Caco-2 (cell line): ENCODE measurements at regions not wholly inside any gene's neighbourhood (a gene's known extent, or its start where the extent isn't known, plus 50 kb on each side); places are given as distances from the start of the nearest gene placed in this dataset.

ENCODE experiments used
- BruUV-seq: library from RNA; stranded (reverse); fragments of 400-500 nt; replicated peaks from 2 replicates; lab custom pipeline; 2021; lab: Mats Ljungman, UMichigan
- CTCF ChIA-PET: fragments of 300-600 bp; sonication (Branson Sonifier 250); formaldehyde crosslinking; loops from one replicate; lab custom pipeline; 2022; ENCODE audit warnings: antibody characterized with exemption; lab: Charles Lee
- POLR2A ChIA-PET: fragments of 300-600 bp; sonication (Branson Sonifier 250); formaldehyde crosslinking; loops from one replicate; lab custom pipeline; 2022; ENCODE audit warnings: antibody characterized with exemption; lab: Charles Lee
- DNase-seq, 2 experiments: peaks; one replicate each; pipeline versions ENCODE4 v3.0.0 to v3.0.0-alpha.2; 2020 to 2022
- H3K27me3 ChIP-seq: replicated peaks from 2 replicates; pipeline ENCODE4 v1.6.0; 2011; ENCODE audit warnings: low read length; ENCODE audit not compliant: control insufficient read depth, insufficient read depth
- H3K36me3 ChIP-seq: 2 replicates; pipeline ENCODE4 v1.5.1; 2011; ENCODE audit warnings: low read length; ENCODE audit not compliant: control insufficient read depth, insufficient read depth
- H3K4me1 ChIP-seq: fragments of 250-450 bp; sonication (Bioruptor Pico); 2 replicates; pipeline ENCODE4 v1.5.1; 2020; ENCODE audit warnings: mild to moderate bottlenecking
- H3K4me3 ChIP-seq: 2 replicates; pipeline ENCODE4 v1.5.1; 2011; ENCODE audit warnings: low read depth, mild to moderate bottlenecking, control low read depth, low read length
- H3K9me3 ChIP-seq: fragments of 250-450 bp; sonication (Bioruptor Pico); 2 replicates; pipeline ENCODE4 v1.5.1; 2020; ENCODE audit warnings: mild to moderate bottlenecking, moderate library complexity
- H3K27ac Mint-ChIP-seq: one replicate; pipeline ENCODE4 v1.8.0; 2022; ENCODE audit warnings: mixed read lengths; ENCODE audit not compliant: unreplicated experiment
- H3K27me3 Mint-ChIP-seq: one replicate; pipeline ENCODE4 v1.8.0; 2022; ENCODE audit warnings: mixed read lengths; ENCODE audit not compliant: insufficient read depth, unreplicated experiment
- H3K36me3 Mint-ChIP-seq: one replicate; pipeline ENCODE4 v1.8.0; 2022; ENCODE audit warnings: mild to moderate bottlenecking, mixed read lengths; ENCODE audit not compliant: insufficient read depth, unreplicated experiment
- H3K4me1 Mint-ChIP-seq: one replicate; pipeline ENCODE4 v1.8.0; 2022; ENCODE audit warnings: low read depth, mixed read lengths; ENCODE audit not compliant: unreplicated experiment
- H3K4me3 Mint-ChIP-seq: one replicate; pipeline ENCODE4 v1.8.0; 2022; ENCODE audit warnings: mild to moderate bottlenecking, moderate library complexity, mixed read lengths; ENCODE audit not compliant: unreplicated experiment
- H3K9me3 Mint-ChIP-seq: one replicate; pipeline ENCODE4 v1.8.0; 2022; ENCODE audit warnings: mixed read lengths; ENCODE audit not compliant: unreplicated experiment
- intact Hi-C: fragments of 100-400 bp; cut with micrococcal nuclease; formaldehyde crosslinking; loops from one replicate; pipeline ENCODE4 v1.10.0; 2022; ENCODE audit not compliant: unreplicated experiment
- TF ChIP-seq, protein P1 (sequence below), 2 experiments: fragments of 200-600 bp in 1 of 2; IDR thresholded peaks; 1 replicate in 1 of 2; 2 replicates in 1 of 2; pipeline versions ENCODE4 v1.5.1 to v1.8.0; 2011 to 2022; ENCODE audit warnings: antibody characterized with exemption in 1 of 2, control low read depth in 1 of 2, inconsistent platforms in 1 of 2, low read depth in 1 of 2, low read length in 1 of 2, mild to moderate bottlenecking in 1 of 2, moderate library complexity in 1 of 2; ENCODE audit not compliant: insufficient read depth in 1 of 2, severe bottlenecking in 1 of 2, unreplicated experiment in 1 of 2

GRCh38 chr18:70582981-70583380 is 294.1 kb downstream of the SOCS6 start:
- no peaks in the 10 kb centered on the region for H3K36me3 Mint-ChIP-seq
- H3K4me1 ChIP-seq = no peaks in the 10 kb centered on the region
- no peak overlapping the region for H3K27ac Mint-ChIP-seq
- peaks cover 6% of the 10 kb centered on the region for H3K9me3 Mint-ChIP-seq
- ChIA-PET POLR2A (no interaction called here), CTCF (no interaction called here)
- H3K9me3 ChIP-seq = no peaks in the 10 kb centered on the region
- DNase-seq = no peak
- TF ChIP-seq, protein P1, sequence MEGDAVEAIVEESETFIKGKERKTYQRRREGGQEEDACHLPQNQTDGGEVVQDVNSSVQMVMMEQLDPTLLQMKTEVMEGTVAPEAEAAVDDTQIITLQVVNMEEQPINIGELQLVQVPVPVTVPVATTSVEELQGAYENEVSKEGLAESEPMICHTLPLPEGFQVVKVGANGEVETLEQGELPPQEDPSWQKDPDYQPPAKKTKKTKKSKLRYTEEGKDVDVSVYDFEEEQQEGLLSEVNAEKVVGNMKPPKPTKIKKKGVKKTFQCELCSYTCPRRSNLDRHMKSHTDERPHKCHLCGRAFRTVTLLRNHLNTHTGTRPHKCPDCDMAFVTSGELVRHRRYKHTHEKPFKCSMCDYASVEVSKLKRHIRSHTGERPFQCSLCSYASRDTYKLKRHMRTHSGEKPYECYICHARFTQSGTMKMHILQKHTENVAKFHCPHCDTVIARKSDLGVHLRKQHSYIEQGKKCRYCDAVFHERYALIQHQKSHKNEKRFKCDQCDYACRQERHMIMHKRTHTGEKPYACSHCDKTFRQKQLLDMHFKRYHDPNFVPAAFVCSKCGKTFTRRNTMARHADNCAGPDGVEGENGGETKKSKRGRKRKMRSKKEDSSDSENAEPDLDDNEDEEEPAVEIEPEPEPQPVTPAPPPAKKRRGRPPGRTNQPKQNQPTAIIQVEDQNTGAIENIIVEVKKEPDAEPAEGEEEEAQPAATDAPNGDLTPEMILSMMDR (IDR thresholded peaks at IDR 0.05; ENCODE audit: insufficient read depth in 1 of 2, low read depth in 1 of 2, low read length in 1 of 2, severe bottlenecking in 1 of 2, unreplicated experiment in 1 of 2) = no peak
- H3K4me3 Mint-ChIP-seq = no peak overlapping the region
- H3K4me1 Mint-ChIP-seq = no peaks in the 10 kb centered on the region
- intact Hi-C loops = no loop called here
- no peak overlapping the region for H3K4me3 ChIP-seq
- no TSS peak for BruUV-seq
- no peaks in the 10 kb centered on the region for H3K27me3 ChIP-seq
- no peaks in the 10 kb centered on the region for H3K36me3 ChIP-seq
- H3K27me3 Mint-ChIP-seq = peaks cover 4% of the 10 kb centered on the region

DNA sequence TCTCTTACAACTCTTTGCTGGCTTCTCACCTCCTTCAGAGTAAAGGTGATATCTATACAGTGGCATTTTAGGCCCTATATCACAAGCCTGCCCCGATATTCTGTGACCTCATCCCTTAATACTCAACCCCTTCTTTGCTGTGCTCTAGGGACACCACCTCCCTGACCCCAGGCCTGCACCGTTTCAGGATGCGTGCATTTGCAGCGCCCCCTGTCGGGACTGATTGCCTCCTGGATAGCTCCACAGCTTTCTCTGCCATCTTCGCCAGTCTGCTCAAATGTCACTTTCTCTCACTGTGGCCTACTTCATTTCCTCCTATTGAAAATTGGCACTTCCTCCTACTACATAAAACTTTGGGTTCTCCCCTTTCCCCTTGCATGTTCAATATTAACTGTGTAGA is 289.6 kb downstream of the SOCS6 start:
- Histone ChIP-seq H3K9me3 (no peaks in the 10 kb centered on the region), H3K36me3 (no peaks in the 10 kb centered on the region), H3K27me3 (no peaks in the 10 kb centered on the region), H3K4me1 (no peaks in the 10 kb centered on the region), H3K4me3 (no peak overlapping the region)
- H3K9me3 Mint-ChIP-seq = no peaks in the 10 kb centered on the region
- CTCF ChIA-PET = no interaction called here
- no peaks in the 10 kb centered on the region for H3K4me1 Mint-ChIP-seq
- H3K27ac Mint-ChIP-seq = no peak overlapping the region
- POLR2A ChIA-PET = no interaction called here
- TF ChIP-seq, protein P1 (IDR thresholded peaks at IDR 0.05; ENCODE audit: insufficient read depth in 1 of 2, low read depth in 1 of 2, low read length in 1 of 2, severe bottlenecking in 1 of 2, unreplicated experiment in 1 of 2) = peak in 1 of 2 experiments; percentile 17
- no TSS peak for BruUV-seq
- intact Hi-C loops = loop anchor here (1.0 kb wide), 1 partner anchor 88 kb away; no protein-coding TSS in a partner anchor
- H3K4me3 Mint-ChIP-seq = no peak overlapping the region
- H3K27me3 Mint-ChIP-seq = peaks cover 4% of the 10 kb centered on the region
- peak in 1 of 2 experiments; percentile 36 for DNase-seq
- no peaks in the 10 kb centered on the region for H3K36me3 Mint-ChIP-seq

DNA sequence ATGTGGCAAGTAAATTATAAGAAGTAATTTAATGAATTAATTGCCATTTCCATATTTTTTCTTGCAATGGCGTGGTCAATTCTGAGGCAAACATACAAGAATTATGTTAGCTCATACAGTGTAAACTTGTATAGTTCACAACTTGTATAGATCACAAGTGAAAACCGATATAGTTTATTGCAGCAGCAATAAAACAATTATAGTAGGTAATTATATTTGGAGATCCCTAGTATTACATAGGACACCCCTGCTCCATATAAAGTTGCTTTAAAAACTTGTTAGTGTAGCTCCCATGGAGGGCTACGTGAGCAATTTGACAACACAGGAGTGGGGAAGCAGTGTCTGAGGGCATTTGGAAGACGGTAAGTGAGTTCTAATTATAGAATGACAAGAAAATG is 288.2 kb downstream of the SOCS6 start:
- BruUV-seq = no TSS peak
- no peaks in the 10 kb centered on the region for H3K9me3 Mint-ChIP-seq
- POLR2A ChIA-PET = no interaction called here

More for the DNA sequence above, 288.2 kb downstream of the SOCS6 start:
- Histone ChIP-seq H3K27me3 (no peaks in the 10 kb centered on the region), H3K9me3 (no peaks in the 10 kb centered on the region), H3K36me3 (no peaks in the 10 kb centered on the region), H3K4me3 (no peak overlapping the region), H3K4me1 (no peaks in the 10 kb centered on the region)
- intact Hi-C loops = no loop called here
- TF ChIP-seq, protein P1 (IDR thresholded peaks at IDR 0.05; ENCODE audit: insufficient read depth in 1 of 2, low read depth in 1 of 2, low read length in 1 of 2, severe bottlenecking in 1 of 2, unreplicated experiment in 1 of 2) = no peak
- no peaks in the 10 kb centered on the region for H3K36me3 Mint-ChIP-seq
- no peak for DNase-seq
- no peak overlapping the region for H3K27ac Mint-ChIP-seq
- H3K4me1 Mint-ChIP-seq = no peaks in the 10 kb centered on the region
- peaks cover 4% of the 10 kb centered on the region for H3K27me3 Mint-ChIP-seq
- CTCF ChIA-PET = no interaction called here
- H3K4me3 Mint-ChIP-seq = no peak overlapping the region
